ENCODE measurements at regions not wholly inside any gene's neighbourhood (a gene's known extent, or its start where the extent isn't known, plus 50 kb on each side); places are given as distances from the start of the nearest gene placed in this dataset.

DNA sequence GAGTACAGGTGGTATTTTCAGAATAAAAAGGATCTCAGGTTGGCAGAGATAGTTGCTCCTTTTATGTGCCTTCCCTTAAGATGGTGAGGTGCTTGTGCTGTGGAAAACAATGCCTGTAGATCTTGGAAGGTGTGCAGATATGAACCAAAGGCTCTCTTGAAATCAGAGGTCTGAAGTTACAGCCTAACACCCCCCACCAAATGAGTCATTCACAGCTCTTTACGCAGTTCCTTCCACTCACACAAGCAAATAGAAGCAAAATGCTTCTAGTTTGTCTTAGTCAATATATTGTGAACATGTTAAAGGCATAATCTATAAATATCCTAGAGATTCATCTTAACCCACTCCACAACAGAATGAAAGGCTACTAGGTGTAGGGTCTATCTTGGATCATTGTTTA, 128.9 kb upstream of the NR5A2 start:
- H3K36me3 Mint-ChIP-seq (ENCODE audit: insufficient read depth) = no peaks in the 10 kb centered on the region
- no peak for DNase-seq (ENCODE audit: low spot score, unreplicated experiment)
- no peak overlapping the region for H3K4me3 Mint-ChIP-seq (ENCODE audit: low read depth)
- no peaks in the 10 kb centered on the region for H3K27me3 Mint-ChIP-seq
- TF ChIP-seq CTCF (IDR thresholded peaks at IDR 0.05; ENCODE audit: unreplicated experiment) = no peak
- H3K9me3 Mint-ChIP-seq (ENCODE audit: low read depth) = no peaks in the 10 kb centered on the region
- H3K27ac Mint-ChIP-seq = no peak overlapping the region
- peaks cover 3% of the 10 kb centered on the region for H3K4me1 Mint-ChIP-seq (ENCODE audit: low read depth)

- Mint-ChIP-seq H3K27me3 (no peaks in the 10 kb centered on the region), H3K9me3 (ENCODE audit: low read depth) (peaks cover 5% of the 10 kb centered on the region), H3K4me3 (ENCODE audit: low read depth) (no peak overlapping the region), H3K36me3 (ENCODE audit: insufficient read depth) (peaks cover 2% of the 10 kb centered on the region), H3K27ac (no peak overlapping the region), H3K4me1 (ENCODE audit: low read depth) (peaks cover 3% of the 10 kb centered on the region)
- no peak for TF ChIP-seq CTCF (IDR thresholded peaks at IDR 0.05; ENCODE audit: unreplicated experiment)
- DNase-seq (ENCODE audit: low spot score, unreplicated experiment) = no peak
These were observed 126.2 kb upstream of the NR5A2 start for GRCh38 chr1:199901341-199901740.

DNA sequence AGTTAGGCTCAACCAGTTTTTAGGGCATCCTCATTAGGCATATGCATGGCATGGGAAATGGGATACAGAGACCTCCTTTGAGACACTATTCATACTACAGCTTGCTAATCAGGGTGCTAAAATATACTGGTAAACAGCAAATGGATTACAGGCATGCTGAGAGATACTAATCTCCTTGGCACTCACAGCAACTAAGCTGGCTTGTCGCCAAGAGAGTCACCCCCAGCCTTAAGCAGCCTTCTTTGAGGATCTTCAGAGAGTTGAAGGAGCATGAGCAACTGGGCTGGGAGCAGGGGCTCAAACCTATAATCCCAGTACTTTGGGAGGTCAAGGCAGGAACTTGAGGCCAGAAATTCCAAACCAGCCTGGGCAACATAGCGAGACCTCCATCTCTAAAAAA, 120.1 kb upstream of the NR5A2 start:
- H3K9me3 Mint-ChIP-seq (ENCODE audit: low read depth) = peaks cover 5% of the 10 kb centered on the region
- no peaks in the 10 kb centered on the region for H3K27me3 Mint-ChIP-seq
- DNase-seq (ENCODE audit: low spot score, unreplicated experiment) = no peak
- H3K27ac Mint-ChIP-seq = no peak overlapping the region
- peaks cover 2% of the 10 kb centered on the region for H3K36me3 Mint-ChIP-seq (ENCODE audit: insufficient read depth)
- no peak for TF ChIP-seq CTCF (IDR thresholded peaks at IDR 0.05; ENCODE audit: unreplicated experiment)
- no peaks in the 10 kb centered on the region for H3K4me1 Mint-ChIP-seq (ENCODE audit: low read depth)
- H3K4me3 Mint-ChIP-seq (ENCODE audit: low read depth) = no peak overlapping the region

DNA sequence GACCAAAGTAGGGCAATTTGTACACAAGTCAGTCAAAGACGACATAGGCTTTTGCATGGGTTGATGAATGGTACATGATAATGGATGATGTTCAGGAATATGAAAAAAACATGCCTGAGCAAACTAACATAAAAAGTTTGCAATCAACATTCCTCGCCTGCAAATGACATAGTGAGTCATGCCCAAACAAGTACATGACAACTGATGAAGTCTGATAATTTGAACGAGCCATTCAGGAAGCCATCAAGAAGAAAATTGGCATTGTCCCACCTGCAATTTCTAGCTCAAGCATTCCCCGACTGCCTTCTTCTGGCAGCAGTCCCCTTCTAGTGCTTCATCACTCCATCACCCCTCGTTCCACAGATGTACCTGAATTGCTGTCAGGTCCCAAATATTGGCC, 118.4 kb upstream of the NR5A2 start:
- Mint-ChIP-seq H3K36me3 (ENCODE audit: insufficient read depth) (peaks cover 2% of the 10 kb centered on the region), H3K9me3 (ENCODE audit: low read depth) (peaks cover 5% of the 10 kb centered on the region), H3K27me3 (no peaks in the 10 kb centered on the region), H3K27ac (no peak overlapping the region), H3K4me1 (ENCODE audit: low read depth) (no peaks in the 10 kb centered on the region), H3K4me3 (ENCODE audit: low read depth) (no peak overlapping the region)
- no peak for DNase-seq (ENCODE audit: low spot score, unreplicated experiment)
- TF ChIP-seq CTCF (IDR thresholded peaks at IDR 0.05; ENCODE audit: unreplicated experiment) = no peak

DNA sequence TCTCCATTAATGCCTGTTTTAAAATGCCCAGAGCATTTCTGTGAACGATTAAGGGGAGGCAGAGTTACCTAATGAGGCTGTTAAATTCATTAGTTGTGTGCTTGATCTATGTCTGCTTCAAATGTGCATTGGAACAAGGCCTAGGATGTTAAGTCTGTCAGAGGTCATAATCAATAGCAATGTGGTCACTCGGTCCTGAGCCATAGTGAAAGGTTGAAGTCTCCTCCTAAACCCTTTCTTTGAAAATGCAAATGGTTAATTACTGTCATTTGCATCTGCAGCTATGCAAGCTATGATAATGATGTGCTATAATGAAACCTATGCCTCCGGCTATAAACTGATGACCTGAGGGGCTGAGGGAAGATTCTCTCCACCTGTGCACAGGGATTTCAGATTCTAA, 114.2 kb upstream of the NR5A2 start:
- H3K4me1 Mint-ChIP-seq (ENCODE audit: low read depth) = peaks cover 7% of the 10 kb centered on the region
- TF ChIP-seq CTCF (IDR thresholded peaks at IDR 0.05; ENCODE audit: unreplicated experiment) = no peak
- H3K4me3 Mint-ChIP-seq (ENCODE audit: low read depth) = no peak overlapping the region
- H3K27ac Mint-ChIP-seq = no peak overlapping the region
- no peak for DNase-seq (ENCODE audit: low spot score, unreplicated experiment)
- H3K36me3 Mint-ChIP-seq (ENCODE audit: insufficient read depth) = no peaks in the 10 kb centered on the region
- no peaks in the 10 kb centered on the region for H3K27me3 Mint-ChIP-seq
- H3K9me3 Mint-ChIP-seq (ENCODE audit: low read depth) = no peaks in the 10 kb centered on the region
